ENCODE measurements at regions not wholly inside any gene's neighbourhood (a gene's known extent, or its start where the extent isn't known, plus 50 kb on each side); places are given as distances from the start of the nearest gene placed in this dataset.
A peak's percentile ranks its signal among the peaks of the same experiment; 100 is the strongest.

DNA sequence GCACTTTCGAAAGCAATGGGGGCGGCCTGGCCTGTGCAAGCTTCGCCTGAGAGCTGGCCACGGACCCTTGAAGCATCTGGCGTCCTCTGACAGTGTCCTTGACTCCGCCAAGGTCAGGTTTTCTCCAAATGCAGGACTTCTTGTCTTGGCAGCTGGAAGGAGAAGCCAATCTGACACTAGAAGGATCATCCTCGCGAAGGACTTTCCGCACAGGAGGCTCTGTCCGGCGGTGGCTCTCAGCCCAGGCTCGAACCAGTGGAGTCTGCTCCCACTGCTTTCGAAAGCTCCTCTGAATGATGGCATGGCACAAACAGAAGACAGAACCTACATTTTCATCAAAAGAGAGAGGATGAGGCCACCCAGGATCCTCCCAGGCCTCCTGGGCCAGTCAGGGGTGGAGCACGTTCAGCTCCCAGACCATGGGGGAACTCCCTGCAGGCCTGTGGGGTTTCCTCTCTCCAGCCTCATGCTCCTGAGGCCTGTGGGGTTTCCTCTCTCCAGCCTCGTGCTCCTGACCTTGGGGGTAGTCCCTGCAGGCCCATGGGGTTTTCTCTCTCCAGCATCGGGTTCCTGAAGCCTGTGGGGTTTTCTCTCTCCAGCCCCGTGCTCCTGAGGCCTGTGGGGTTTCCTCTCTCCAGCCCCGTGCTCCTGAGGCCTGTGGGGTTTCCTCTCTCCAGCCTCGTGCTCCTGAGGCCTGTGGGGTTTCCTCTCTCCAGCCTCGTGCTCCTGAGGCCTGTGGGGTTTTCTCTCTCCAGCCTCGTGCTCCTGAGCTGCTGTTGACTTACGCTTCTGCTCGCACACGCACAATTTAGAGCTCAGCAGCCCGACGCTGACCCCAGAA, 396.5 kb upstream of the SALL3 start:
- Histone ChIP-seq H3K4me3 (no peak overlapping the region), H3K4me1 (no peaks in the 10 kb centered on the region), H3K36me3 (replicated peaks) (no peaks in the 10 kb centered on the region), H3K27me3 (ENCODE audit: low read depth) (no peaks in the 10 kb centered on the region), H3K9me3 (no peaks in the 10 kb centered on the region)
- in situ Hi-C loops (cut with MboI; ENCODE audit: low sequenced_read_pairs), result no loop called here
- no peak for DNase-seq (ENCODE audit: low spot score in 2 of 2)

DNA sequence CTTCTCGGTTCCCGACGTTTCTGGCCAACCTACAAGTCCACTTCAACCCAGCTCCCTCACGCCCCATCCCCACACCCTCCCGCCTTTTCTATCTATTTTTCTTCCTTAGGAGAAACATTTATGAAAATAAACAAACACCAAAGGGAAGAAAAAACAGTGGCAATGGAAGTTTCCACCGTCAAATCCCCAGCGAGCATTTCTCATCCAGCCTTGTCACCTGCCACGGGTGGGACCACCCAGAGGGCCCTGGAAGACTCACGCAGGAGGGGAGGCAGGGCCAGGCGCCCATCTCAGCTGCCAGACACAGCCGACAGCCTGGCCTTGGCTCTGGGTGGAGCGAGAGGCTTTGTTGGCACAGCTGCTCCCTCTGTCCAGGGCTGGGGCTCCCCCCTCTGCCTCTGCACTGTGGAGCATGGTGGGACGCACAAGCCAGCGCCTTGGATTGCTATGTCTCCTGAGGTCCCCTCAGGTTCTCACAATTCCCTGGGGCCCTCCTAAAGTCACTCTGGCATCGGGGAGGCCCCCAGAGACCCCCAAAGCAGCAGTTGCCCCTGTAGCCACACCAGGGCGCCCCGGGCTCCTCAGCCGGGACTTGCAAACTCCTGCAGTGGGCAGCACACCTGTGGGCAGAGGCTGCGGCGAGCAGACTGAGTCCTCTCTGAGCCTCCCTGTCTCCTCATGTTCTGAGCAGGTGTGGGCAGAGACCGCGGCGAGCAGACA, 395.7 kb upstream of the SALL3 start:
- in situ Hi-C loops (cut with MboI; ENCODE audit: low sequenced_read_pairs), result no loop called here
- no peaks in the 10 kb centered on the region for H3K4me1 ChIP-seq
- DNase-seq (ENCODE audit: low spot score in 2 of 2), result no peak

DNA sequence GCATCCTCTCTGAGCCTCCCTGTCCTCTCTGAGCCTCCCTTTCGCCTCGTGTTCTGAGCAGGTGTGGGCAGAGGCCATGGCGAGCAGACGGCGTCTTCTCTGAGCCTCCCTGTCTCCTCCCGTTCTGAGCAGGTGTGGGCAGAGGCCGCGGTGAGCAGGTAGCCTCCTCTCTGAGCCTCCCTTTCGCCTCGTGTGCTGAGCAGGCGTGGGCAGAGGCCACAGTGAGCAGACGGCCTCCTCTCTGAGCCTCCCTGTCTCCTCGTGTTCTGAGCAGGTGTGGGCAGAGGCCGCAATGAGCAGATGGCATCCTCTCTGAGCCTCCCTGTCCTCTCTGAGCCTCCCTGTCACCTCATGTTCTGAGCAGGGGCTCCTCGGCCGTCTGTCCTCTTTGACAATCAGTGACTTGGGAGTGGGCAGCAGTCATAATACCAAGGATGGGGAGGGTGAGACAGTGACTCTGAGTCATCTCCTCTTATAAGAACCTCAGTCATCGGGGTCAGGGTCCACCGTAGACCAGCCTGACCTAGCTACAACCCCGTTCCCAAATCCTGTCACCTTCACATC, 395.1 kb upstream of the SALL3 start:
- H3K4me1 ChIP-seq, result no peaks in the 10 kb centered on the region; the same call in 1 of the 2 replicates
- no peak overlapping the region for H3K4me3 ChIP-seq
- H3K27me3 ChIP-seq (ENCODE audit: low read depth), result no peaks in the 10 kb centered on the region
- no peaks in the 10 kb centered on the region for H3K9me3 ChIP-seq
- H3K36me3 ChIP-seq (replicated peaks), result no peaks in the 10 kb centered on the region
- in situ Hi-C loops (cut with MboI; ENCODE audit: low sequenced_read_pairs), result no loop called here
- no peak for DNase-seq (ENCODE audit: low spot score in 2 of 2)

More for the DNA sequence above, 395.7 kb upstream of the SALL3 start:
- H3K27me3 ChIP-seq (ENCODE audit: low read depth), result no peaks in the 10 kb centered on the region
- no peaks in the 10 kb centered on the region for H3K36me3 ChIP-seq (replicated peaks)
- no peaks in the 10 kb centered on the region for H3K9me3 ChIP-seq
- H3K4me3 ChIP-seq, result no peak overlapping the region

DNA sequence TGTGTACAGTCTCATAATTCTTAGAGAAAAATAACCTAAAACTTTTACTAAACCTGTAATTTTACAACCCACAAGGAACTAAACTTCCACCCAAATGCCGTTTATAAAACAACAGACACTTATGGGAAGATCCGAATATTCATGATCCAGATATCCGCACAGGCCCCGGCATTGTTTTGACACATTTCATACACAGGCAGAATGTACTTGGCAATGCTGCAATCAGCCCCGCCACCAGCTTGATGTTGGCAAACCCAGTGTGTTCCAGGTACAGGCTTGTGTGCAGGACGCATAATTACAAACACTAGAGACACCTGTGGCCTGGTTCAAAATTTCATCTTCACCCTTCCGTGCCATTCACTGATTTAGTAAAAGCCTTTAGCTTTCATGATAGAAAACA, 393.0 kb upstream of the SALL3 start:
- Histone ChIP-seq H3K27me3 (ENCODE audit: low read depth) (no peaks in the 10 kb centered on the region; the same call in 1 of the 2 replicates), H3K4me3 (no peak overlapping the region)
- in situ Hi-C loops (cut with MboI; ENCODE audit: low sequenced_read_pairs), result no loop called here

DNA sequence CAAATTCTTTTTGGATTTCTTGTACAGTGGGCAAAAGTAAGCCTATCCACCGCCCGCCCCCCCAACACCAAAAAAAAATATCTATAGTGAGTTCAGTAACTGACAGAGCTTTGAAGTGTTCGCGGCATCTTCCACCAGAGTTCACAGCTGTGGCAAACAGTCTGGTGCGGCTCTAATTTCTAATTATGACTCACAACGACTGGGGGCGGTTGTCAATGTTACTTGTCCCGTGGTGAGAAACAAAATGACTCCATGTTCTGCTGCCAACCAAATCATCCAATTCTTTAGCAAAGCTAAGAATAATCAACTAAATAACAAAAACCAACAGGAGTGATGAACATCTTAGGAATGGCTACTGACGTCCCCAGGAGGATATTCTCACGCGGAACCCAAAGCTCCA, 392.5 kb upstream of the SALL3 start:
- DNase-seq (ENCODE audit: low spot score in 2 of 2), result no peak
- H3K36me3 ChIP-seq (replicated peaks), result no peaks in the 10 kb centered on the region
- in situ Hi-C loops (cut with MboI; ENCODE audit: low sequenced_read_pairs), result no loop called here
- no peaks in the 10 kb centered on the region for H3K9me3 ChIP-seq
- no peak overlapping the region for H3K4me3 ChIP-seq
- peaks cover 1% of the 10 kb centered on the region for H3K27me3 ChIP-seq (ENCODE audit: low read depth)
- no peaks in the 10 kb centered on the region; the same call in 1 of the 2 replicates for H3K4me1 ChIP-seq

More for the DNA sequence above, 393.0 kb upstream of the SALL3 start:
- no peaks in the 10 kb centered on the region; the same call in 1 of the 2 replicates for H3K4me1 ChIP-seq
- H3K36me3 ChIP-seq (replicated peaks), result no peaks in the 10 kb centered on the region
- DNase-seq (ENCODE audit: low spot score in 2 of 2), result no peak
- H3K9me3 ChIP-seq, result no peaks in the 10 kb centered on the region

DNA sequence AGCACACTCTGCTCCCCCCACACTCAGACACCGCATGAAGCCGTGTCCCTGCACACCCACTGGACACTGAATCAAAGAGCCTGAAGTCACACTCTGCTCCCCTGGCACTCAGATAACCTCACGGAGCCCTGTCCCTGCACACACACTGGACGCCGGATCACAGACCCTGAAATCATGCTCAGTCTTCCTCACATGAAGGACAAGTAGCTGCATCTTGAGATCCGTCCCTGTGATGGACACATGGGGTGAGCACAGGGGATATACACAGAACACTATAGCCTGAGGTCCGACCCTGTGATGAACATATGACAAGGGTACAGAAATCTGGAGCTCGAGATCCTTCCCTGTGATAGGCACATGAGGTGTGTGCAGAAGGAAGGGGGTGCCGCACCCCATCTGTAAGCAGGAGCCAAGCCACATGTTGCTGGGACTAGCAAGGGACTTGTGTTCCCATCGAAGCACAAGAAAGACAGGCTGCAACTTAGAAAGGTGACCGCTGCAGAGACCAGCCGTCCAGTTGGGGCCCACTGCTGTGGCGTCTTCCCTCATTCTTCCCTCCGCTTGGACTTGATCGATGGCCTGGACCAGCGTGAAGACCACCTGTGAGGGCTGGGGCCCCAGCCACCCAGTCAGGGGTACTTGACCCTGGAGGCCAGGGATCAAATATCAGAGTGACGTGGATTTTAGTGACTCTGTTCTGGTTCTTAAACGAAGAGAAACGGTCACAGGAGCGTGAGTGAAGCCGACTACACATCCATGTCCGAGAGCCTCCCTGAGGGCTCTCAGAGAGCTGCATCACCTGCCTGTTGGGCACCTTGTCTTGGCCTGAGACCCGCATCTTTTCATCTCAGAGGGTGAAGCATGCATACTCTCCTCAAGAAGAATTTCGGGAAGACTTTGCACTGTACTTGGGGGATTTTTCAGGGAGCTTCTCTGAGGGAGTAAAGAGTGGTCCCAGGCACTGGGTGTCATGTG, 391.7 kb upstream of the SALL3 start:
- H3K9me3 ChIP-seq, result no peaks in the 10 kb centered on the region
- H3K4me3 ChIP-seq, result no peak overlapping the region
- in situ Hi-C loops (cut with MboI; ENCODE audit: low sequenced_read_pairs), result no loop called here
- H3K4me1 ChIP-seq, result no peaks in the 10 kb centered on the region; the same call in 1 of the 2 replicates
- DNase-seq (ENCODE audit: low spot score in 2 of 2), result no peak
- H3K36me3 ChIP-seq (replicated peaks), result no peaks in the 10 kb centered on the region
- H3K27me3 ChIP-seq (ENCODE audit: low read depth), result peaks cover 4% of the 10 kb centered on the region

DNA sequence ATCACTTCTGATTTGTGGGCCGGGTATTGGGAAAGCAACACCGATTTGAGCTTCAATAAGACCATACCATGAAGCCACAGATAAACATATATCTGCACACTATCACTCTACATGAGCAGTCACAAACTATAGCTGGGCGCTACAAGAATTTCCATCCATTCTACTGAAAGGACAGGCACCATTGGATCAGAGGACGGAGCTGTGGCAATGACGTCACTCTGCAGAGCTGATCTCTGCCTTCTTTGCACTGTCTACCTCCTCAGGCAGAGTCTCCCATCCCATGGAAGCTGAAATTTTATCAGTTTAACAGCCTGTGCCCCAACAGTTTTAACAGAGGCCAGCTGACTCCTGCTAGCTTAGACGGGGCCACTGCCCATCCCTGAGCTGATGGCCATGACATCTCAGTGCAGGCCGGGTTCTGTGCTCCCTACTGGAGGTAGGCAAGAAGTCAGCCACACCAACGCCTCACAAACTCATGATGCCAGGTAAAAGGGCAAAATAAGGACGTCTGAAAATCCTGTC, 389.6 kb upstream of the SALL3 start:
- DNase-seq (ENCODE audit: low spot score in 2 of 2), result no peak
- H3K36me3 ChIP-seq (replicated peaks), result no peaks in the 10 kb centered on the region
- H3K4me1 ChIP-seq, result no peaks in the 10 kb centered on the region; the same call in 1 of the 2 replicates
- in situ Hi-C loops (cut with MboI; ENCODE audit: low sequenced_read_pairs), result no loop called here
- no peaks in the 10 kb centered on the region; the same call in 1 of the 2 replicates for H3K9me3 ChIP-seq
- no peak overlapping the region for H3K4me3 ChIP-seq
- peaks cover 4% of the 10 kb centered on the region for H3K27me3 ChIP-seq (ENCODE audit: low read depth)

DNA sequence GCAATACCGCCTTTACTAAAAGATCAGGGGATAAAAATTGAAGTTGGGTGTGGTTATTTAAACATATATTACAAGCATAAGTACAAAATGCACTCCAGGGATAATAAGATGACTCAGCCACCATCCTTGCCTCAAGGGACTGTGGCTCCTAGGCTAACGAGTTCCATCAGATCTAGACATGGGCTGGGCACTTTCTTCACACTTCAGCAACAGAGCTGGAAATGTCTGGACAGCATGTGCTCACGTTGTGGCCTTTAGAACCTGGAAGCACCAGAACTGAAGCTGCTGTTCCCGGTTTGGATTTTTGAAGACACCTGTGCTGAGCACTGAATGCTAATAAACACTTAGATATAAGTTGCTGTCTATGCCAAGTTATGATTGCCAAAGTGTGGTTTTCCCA, 384.2 kb upstream of the SALL3 start:
- Histone ChIP-seq H3K4me3 (no peak overlapping the region), H3K4me1 (no peaks in the 10 kb centered on the region)
- in situ Hi-C loops (cut with MboI; ENCODE audit: low sequenced_read_pairs), result no loop called here

DNA sequence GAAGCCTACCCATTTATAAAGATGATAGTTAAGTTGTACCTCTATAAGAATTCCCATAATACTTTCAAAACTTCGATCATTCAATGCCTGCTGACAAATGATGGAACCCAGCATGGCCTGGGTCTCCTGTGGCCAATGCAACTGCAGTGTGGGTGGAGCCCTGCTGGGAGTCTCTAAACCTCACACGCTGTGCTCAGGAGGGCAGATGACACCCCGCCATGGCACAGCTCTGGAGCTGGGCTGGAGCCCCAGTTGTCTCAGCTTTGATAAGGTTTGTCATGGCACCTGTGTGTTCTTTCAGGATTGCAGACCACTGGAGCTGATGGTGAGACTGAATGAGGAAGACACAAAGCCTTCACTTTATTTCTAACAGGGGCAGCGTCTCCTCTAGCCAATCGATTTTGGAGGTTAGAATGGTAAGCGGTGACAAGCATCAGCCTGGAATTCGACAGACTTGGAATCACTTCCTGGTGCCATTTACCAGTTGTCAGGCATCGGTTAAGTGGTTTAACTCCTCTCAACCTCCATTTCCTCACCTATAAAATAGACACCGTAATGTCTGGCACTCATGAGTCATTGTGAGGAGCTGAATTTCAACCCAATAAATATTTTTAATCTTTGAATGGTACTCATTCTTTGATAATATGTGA, 383.6 kb upstream of the SALL3 start:
- H3K36me3 ChIP-seq (replicated peaks), result no peaks in the 10 kb centered on the region
- no peak overlapping the region for H3K4me3 ChIP-seq
- H3K27me3 ChIP-seq (ENCODE audit: low read depth), result peaks cover 4% of the 10 kb centered on the region; the same call in 1 of the 2 replicates
- no peaks in the 10 kb centered on the region; the same call in 1 of the 2 replicates for H3K9me3 ChIP-seq
- no peaks in the 10 kb centered on the region for H3K4me1 ChIP-seq
- in situ Hi-C loops (cut with MboI; ENCODE audit: low sequenced_read_pairs), result no loop called here
- DNase-seq (ENCODE audit: low spot score in 2 of 2), result no peak

More for the DNA sequence above, 384.2 kb upstream of the SALL3 start:
- H3K27me3 ChIP-seq (ENCODE audit: low read depth), result peaks cover 4% of the 10 kb centered on the region; the same call in 1 of the 2 replicates
- no peaks in the 10 kb centered on the region for H3K36me3 ChIP-seq (replicated peaks)
- no peaks in the 10 kb centered on the region; the same call in 1 of the 2 replicates for H3K9me3 ChIP-seq
- DNase-seq (ENCODE audit: low spot score in 2 of 2), result no peak

DNA sequence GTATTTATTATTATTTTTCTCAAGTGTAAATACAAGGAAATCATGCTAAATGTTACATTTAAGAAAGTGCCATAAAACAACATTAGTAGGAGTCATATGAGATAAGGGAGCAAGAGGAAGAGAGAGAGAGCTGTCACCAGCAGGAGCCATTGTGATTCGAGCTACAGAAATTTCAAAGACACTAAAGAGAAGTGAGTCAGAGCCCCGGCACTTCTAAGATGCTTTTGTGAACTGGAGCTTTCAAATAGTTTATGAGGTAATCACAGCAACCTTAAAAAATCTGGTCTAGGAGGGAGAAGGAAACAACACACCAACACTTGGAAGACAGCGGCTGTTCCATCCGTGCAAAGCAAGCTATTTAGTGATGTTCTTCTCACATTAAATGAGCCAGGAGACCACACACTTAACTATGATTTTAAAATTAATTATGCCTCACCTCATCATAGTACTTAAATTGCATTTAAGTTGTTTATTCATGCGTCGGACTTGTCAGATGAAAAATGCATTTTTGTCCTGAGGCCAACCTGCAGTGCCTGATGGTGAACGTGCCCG, 382.7 kb upstream of the SALL3 start:
- peak in 1 of 2 experiments; percentile 3 for DNase-seq (ENCODE audit: low spot score in 2 of 2)
- Histone ChIP-seq H3K4me1 (no peaks in the 10 kb centered on the region), H3K36me3 (replicated peaks) (no peaks in the 10 kb centered on the region), H3K27me3 (ENCODE audit: low read depth) (peaks cover 4% of the 10 kb centered on the region; the same call in 1 of the 2 replicates), H3K4me3 (no peak overlapping the region), H3K9me3 (no peaks in the 10 kb centered on the region; the same call in 1 of the 2 replicates)
- in situ Hi-C loops (cut with MboI; ENCODE audit: low sequenced_read_pairs), result no loop called here

DNA sequence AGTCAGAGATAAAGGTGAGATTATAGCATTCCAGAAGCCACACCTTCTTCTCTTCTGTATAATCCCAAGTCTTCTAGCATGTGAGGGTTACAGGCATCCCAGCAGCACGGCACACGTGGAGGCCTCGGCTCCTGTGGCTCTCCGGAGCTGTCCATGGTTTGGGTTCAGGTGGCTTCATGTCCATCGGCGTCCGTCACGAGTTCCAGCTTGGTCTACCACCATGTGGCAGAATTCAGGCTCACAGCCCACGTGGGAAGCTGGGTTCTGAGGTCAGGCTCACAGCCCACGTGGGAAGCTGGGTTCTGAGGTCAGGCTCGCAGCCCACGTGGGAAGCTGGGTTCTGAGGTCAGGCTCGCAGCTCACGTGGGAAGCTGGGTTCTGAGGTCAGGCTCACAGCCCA, 378.3 kb upstream of the SALL3 start:
- no peaks in the 10 kb centered on the region for H3K9me3 ChIP-seq
- no peaks in the 10 kb centered on the region for H3K27me3 ChIP-seq (ENCODE audit: low read depth)
- DNase-seq (ENCODE audit: low spot score in 2 of 2), result no peak
- in situ Hi-C loops (cut with MboI; ENCODE audit: low sequenced_read_pairs), result no loop called here
- no peaks in the 10 kb centered on the region for H3K36me3 ChIP-seq (replicated peaks)
- no peak overlapping the region for H3K4me3 ChIP-seq
- H3K4me1 ChIP-seq, result no peaks in the 10 kb centered on the region

DNA sequence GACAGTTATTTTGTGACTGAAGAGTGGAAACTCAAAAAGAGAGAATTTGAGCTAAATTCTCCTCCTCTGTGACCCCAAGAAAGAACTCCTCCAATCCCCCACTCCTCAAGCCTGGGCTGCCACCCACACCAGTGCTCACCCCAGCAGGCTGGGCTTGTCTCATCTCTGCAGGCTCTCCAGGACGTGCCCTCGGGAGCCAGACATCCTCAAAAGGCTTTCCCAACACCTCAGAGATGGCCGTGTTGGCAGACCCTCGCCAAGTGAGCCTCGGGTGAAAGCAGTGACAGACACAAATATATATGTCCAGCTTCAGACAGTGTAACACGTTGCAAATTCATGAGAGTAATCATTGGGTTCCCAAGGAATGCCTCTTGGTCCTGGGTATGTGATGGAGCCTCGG, 377.7 kb upstream of the SALL3 start:
- Histone ChIP-seq H3K27me3 (ENCODE audit: low read depth) (no peaks in the 10 kb centered on the region), H3K36me3 (replicated peaks) (no peaks in the 10 kb centered on the region), H3K4me3 (no peak overlapping the region), H3K4me1 (no peaks in the 10 kb centered on the region), H3K9me3 (no peaks in the 10 kb centered on the region)
- in situ Hi-C loops (cut with MboI; ENCODE audit: low sequenced_read_pairs), result no loop called here
- no peak for DNase-seq (ENCODE audit: low spot score in 2 of 2)
